LNCaP clone FGC (cell line): ENCODE measurements at regions not wholly inside any gene's neighbourhood (a gene's known extent, or its start where the extent isn't known, plus 50 kb on each side); places are given as distances from the start of the nearest gene placed in this dataset.

Experiments used
- DNase-seq: peaks from one replicate; pipeline ENCODE4 v3.0.0-alpha.2; 2011; ENCODE audit warnings: low read depth
- H3K4me3 ChIP-seq: 2 replicates; pipeline ENCODE4 v1.5.1; 2011; ENCODE audit warnings: mild to moderate bottlenecking, low read depth, low read length, control low read depth
- TF ChIP-seq, protein P1 (sequence below): IDR thresholded peaks from 2 replicates; pipeline ENCODE4 v1.5.1; 2012; ENCODE audit warnings: mild to moderate bottlenecking; ENCODE audit not compliant: control insufficient read depth, insufficient read depth; ENCODE audit errors: extremely low read depth

DNA sequence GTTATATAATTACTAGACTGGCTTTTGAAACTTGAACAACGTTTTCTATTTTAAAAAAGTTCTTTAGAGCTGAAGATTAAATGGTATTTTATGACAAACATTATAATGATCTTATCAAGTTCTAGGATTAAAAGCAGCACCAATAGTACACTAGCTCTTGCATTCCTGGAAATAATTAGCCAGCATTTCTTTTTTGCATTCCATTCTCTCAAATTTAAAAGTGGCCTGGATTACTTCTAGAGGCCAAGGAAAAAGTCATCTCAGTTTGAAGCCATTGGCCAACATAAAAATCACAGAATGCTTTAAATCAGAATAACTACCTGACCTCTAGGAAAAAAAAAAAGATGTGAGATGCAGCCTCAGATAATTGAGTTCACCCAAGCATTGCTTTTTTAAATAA is 1326.4 kb upstream of the SORCS1 start:
- TF ChIP-seq, protein P1, sequence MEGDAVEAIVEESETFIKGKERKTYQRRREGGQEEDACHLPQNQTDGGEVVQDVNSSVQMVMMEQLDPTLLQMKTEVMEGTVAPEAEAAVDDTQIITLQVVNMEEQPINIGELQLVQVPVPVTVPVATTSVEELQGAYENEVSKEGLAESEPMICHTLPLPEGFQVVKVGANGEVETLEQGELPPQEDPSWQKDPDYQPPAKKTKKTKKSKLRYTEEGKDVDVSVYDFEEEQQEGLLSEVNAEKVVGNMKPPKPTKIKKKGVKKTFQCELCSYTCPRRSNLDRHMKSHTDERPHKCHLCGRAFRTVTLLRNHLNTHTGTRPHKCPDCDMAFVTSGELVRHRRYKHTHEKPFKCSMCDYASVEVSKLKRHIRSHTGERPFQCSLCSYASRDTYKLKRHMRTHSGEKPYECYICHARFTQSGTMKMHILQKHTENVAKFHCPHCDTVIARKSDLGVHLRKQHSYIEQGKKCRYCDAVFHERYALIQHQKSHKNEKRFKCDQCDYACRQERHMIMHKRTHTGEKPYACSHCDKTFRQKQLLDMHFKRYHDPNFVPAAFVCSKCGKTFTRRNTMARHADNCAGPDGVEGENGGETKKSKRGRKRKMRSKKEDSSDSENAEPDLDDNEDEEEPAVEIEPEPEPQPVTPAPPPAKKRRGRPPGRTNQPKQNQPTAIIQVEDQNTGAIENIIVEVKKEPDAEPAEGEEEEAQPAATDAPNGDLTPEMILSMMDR = no peak
- H3K4me3 ChIP-seq = no peak overlapping the region
- DNase-seq = no peak

DNA sequence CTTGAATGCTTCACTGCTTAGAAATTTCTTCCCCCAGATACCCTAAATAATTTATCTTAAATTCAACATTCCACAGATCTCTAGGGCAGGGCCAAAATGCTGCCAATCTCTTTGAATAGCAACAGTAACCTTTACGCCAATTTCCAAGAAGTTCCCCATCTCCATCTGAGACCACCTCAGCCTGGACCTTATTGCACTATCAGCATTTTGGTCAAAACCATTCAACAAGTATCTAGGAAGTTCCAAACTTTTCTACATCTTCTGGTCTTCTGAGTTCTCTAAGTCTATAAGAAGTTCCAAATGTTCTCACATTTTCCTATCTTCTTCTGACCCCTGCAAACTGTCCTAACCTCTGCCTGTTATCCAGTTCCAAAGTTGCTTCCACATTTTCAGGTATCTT is 1306.9 kb upstream of the SORCS1 start:
- DNase-seq = no peak
- H3K4me3 ChIP-seq = no peak overlapping the region
- TF ChIP-seq, protein P1 = no peak

- TF ChIP-seq, protein P1 = no peak
- no peak overlapping the region for H3K4me3 ChIP-seq
- no peak for DNase-seq
Measured at GRCh38 chr10:108469940-108470339, 1305.4 kb upstream of the SORCS1 start.

DNA sequence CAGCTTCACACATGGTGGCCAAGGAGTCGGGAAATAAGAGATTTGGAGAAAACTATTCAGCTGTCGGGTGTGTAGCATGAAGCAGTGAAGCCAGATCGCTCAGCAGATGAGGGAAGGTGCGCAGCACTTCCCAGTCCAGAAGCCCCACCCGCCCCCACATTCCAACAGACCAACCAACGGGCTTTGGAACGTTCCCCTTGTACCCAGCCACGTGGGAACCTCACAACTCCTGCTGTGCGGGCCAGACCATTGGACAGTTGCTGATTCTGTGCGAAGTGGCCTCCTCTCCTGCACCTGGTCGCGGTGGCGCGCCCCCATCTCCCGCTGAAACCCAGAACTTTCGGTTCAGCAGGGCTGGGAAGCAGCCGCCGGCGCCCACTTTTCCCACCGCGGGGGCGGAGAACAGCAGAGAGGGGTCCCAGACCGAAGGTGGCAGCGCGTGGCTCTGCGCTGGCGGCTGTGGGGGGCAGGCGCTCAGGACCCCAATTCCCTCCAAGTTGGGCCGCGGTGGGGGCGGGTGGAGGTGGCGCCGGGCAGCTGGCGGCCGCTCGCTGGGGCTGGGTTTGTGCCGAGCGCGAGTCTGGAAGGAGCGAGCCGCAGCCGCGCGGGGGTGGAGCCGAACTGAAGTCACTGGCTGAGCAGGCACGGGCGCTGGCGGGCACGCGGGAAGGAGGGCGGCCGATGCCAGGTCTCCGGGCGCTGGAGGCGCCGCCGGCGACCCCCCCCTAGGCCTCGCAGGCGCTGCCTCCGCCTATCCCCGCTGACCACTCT is 1301.5 kb upstream of the SORCS1 start:
- DNase-seq = no peak
- TF ChIP-seq, protein P1 = no peak
- H3K4me3 ChIP-seq = no peak overlapping the region

DNA sequence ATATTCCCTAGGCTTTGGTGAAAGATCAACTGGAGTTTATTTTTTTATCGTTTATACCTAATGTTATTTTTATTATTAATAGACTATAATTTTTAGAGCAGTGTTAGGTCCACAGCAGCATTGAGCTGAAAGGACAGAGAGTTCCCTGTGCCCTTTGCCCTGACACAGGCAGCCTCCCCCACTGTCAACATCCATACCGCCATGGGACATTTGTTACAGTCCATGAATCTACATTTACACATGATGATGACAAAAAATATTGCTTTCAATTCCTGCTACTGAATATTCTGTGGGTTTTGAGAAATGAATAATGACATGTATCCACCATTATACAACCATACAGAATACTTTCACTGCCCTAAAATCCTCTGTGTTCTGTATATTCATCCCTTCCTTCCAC is 1297.5 kb upstream of the SORCS1 start:
- H3K4me3 ChIP-seq = no peak overlapping the region
- no peak for DNase-seq
- TF ChIP-seq, protein P1 = no peak

- no peak for DNase-seq
- H3K4me3 ChIP-seq = no peak overlapping the region
- TF ChIP-seq, protein P1 = no peak
Measured at GRCh38 chr10:108454793-108455192, 1290.3 kb upstream of the SORCS1 start.

DNA sequence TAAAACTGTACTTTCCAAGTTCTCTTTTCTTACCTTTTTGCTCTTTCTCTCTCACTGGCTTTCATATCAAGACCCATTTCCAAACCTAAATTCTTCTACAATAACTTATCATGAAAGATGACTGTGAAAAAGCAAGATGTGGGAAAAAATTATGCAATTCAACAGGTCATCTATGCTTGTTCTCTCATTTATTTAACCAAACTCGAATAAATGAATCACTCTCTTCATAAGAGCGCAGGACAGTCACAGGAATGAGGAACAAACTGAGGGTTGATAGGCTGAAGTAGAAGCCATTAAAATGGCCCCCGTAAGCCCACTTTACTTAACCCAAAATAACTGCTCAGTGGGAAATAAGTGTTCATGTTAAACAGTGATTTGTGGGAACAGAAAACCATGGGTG is 1289.7 kb upstream of the SORCS1 start:
- TF ChIP-seq, protein P1 = no peak
- no peak for DNase-seq
- H3K4me3 ChIP-seq = no peak overlapping the region
